ENCODE measurements at regions not wholly inside any gene's neighbourhood (a gene's known extent, or its start where the extent isn't known, plus 50 kb on each side); places are given as distances from the start of the nearest gene placed in this dataset.

DNA sequence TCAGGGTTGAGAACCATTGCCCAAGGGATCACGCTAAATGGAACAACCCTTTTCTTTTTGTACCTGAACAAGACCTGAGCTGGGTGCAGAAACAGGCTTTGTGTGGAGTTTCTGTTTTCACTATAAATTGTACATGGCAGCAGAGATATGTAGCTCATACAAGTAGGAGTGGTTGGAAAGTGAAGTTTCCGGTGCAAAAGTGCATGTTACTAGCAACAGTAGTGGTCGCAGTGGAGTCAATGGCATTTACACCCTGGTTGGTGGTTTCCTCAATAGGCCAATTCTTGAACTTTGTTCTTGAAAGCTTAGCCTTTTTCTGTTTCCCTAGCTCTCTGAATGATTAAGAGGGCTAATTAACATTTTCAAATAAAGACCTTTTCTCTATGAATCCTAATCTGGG, 170.7 kb downstream of the NEBL start:
- DNase-seq, result no peak

GRCh38 chr10:20714979-20715378, 182.1 kb downstream of the NEBL start:
- DNase-seq, result no peak

GRCh38 chr10:20714518-20714917, 182.6 kb downstream of the NEBL start:
- DNase-seq, result no peak

- no peak for DNase-seq
Observed at GRCh38 chr10:20713420-20713819, 183.7 kb downstream of the NEBL start.

DNA sequence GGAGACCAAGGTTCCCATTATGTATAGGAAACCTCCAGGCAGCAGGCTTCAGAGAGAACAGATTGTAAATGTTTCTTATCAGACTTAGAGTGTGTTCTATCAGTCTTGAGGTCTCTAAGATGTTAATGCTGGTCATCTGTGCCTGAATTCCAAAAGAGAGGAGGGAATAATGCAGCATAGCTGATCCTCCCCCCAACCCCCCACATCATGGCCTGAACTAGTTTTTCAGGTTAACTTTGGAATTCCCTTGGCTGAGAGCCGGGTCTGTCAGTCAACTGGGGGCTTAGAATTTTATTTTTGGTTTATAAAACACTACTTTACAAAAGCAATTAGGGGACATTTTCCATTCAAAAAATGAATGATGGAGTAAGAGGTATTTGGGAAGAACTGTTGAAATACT, 184.3 kb downstream of the NEBL start:
- DNase-seq, result no peak

GRCh38 chr10:20709708-20710107, 187.4 kb downstream of the NEBL start:
- DNase-seq, result no peak

DNA sequence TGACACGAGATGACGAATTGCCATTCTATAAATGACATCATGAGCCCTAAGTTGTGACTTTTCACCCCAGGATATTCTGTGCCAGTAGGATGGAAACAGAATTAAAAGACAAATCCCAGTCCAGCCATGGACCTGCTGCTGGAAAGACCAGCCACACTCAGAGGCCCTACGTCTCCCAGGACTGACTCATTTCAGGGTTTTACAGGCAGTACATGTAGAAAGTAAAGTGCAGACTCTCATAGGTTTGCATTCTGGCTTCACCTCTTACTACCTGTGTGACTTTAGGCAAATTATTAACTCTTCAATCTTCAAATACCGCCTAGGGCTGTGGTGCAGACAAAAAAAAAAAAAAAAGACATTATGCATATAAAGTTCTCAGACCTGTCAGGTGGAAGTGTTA, 188.8 kb downstream of the NEBL start:
- no peak for DNase-seq

GRCh38 chr10:20707251-20707650, 189.9 kb downstream of the NEBL start:
- DNase-seq, result no peak

DNA sequence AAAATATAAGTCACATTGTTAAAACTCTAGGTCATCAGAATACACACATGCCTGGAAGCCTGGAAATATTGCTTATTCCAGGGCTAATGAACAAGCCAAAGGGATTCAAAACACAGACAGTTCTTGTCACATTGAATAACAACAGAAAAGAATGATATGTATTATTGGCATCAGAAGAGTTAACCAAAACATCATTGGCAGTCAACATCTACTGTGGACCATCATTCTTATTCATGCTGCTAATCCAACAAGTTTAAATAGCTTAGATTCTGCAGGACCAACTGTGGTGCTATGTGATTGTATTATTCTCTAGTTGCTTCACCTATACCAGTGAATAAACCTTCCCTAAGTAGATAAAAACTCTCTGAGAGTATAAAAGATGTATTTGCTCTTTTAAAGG, 198.3 kb downstream of the NEBL start:
- no peak for DNase-seq

- DNase-seq, result no peak
Observed at GRCh38 chr10:20694296-20694695, 202.8 kb downstream of the NEBL start.

DNA sequence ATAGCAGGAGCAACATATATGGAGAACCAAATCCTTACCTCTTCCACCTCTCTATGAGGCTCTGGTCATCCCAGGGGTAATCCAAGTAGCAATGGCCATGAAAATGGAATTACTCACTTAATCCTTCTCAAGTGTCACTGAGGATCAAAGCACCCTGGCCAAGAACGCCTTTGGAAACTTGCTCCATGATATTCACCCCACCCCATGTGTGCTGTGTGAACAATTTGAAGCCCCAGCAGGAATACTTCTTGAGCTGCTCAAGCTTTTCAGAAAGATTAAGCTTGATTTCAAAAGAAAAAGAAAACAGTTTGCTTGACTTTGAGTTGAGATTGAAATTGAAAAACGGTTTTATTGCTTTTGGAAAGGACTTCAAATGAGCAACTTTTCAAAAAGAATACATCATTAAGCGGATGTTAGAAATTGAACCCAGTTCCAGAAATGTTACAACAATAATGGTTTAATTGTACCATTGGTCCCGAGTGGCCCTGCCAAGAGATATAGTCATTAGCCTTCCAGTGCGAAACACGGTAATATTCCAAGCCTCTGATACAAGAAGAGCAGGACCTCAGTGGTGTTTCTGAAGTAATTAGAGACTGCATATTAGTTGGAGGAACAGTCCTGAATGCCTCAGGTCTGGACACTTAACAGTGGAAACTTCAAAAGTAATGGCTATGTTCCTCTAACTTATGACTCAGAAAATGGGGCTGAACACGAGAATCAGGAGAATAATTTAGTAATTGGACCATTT, 208.1 kb downstream of the NEBL start:
- no peak for DNase-seq

GRCh38 chr10:20686015-20686635, 211.0 kb downstream of the NEBL start:
- no peak for DNase-seq

DNA sequence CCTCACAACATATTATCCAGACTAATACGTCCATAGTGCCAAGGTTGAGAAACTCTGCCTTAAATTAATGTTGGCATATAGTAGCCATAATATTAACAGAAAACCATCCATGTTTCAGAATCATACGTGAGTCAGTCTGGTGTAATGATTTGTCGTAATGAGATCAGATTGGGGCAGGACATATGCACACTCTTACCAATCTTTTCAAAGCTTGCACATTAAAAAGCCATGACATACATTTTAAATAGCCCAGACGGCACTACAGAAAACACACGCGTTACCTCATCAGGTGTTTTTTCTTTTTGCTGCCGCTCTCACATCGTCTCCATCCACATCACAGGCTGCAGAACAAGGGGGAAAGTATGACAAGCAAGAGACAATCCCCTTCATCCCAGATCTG, 211.6 kb downstream of the NEBL start:
- no peak for DNase-seq

GRCh38 chr10:20683345-20683744, 213.8 kb downstream of the NEBL start:
- DNase-seq, result no peak

DNA sequence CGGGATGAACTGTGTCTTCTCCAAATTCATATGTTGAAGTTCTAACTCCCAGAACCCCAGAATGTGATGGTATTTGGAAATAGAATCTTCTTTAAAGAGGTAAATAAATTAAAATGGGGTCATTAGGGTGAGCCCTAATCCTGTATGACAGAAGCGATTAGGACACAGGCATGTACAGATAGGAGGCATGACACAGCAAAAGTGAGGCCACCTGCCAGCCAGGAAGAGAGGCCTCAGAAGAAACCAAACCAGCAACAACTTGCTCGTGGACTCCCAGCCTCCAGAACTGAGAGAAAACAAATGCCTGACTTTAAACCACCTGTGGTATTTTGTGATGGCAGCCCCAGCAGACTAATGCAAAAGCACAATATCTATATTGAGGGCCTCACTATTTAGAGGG, 214.3 kb downstream of the NEBL start:
- no peak for DNase-seq

GRCh38 chr10:20677340-20677739, 219.8 kb downstream of the NEBL start:
- DNase-seq, result no peak

DNA sequence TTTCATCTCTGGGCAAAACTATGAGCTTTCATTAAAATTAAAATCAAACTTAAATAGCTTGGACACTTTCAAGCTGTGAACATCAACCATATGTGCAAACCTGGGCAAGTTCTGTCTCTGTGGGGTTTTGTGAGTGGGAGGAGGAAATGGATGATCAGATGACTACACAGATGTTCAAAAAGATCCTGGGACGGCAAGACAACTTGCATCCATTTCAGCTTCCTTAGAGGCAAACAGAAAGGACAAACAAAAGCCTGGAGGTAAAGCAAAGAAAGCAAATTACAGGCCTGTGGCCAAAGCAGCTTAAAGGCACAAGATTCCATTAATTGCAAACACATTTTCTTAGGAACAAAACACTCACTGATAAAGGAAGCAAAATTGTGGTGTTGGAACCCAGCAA, 222.2 kb downstream of the NEBL start:
- DNase-seq, result peak; percentile 24

DNA sequence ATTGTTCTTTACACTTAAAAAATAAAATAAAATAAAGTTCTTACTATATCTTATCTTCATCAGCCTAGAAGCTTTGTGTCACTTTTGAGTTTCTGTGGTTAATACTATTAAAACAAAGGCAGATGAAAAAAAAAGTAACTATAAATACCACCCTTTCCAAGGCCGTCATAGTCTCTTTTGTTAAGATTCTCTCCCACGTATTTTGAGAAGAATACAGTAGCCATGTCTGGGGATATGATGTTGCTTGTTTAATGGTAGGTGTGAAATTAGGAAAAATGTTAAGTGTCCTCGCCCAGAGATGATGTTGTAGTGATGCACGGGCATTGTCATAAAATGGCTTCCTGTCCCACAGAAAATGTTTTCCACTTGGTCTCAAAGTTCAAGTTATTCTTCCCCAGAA, 223.9 kb downstream of the NEBL start:
- no peak for DNase-seq

DNA sequence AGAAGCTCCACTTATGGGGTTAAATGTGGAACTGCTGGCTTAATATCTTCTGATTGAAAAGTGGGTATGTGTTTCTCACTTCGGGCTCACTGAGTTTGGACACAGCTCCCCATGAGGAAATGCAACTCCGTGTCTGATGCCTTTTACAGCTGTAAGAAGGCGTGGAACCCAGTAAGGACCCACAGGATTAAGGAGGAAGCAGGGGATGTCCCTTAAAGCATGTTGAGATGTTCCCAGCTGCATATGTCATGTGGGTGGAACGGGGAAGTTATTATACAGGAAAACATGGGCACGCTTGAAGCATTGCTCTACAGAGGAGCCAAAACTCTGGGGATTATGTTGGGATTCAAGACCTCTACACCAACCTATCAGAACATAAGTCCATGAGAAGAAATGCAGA, 224.4 kb downstream of the NEBL start:
- DNase-seq, result peak; percentile 37

DNA sequence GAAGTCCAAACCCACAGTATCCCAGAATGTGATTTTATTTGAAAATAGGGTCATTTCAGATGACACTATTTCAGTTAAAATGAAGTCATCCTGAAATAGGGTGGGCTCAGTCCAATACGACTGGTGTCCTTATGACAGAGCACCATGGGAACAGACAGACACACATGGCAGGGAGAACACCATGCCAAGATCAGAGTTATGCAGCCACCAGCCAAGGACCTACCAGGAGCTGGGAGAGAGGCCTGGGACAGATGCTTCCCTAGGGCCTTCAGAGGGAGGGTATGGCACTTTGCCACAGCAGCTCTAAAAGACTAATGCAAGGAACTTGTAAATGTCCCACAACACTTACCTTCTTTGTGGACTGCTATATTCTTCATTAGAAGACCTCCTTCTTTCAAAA, 226.5 kb downstream of the NEBL start:
- DNase-seq, result peak; percentile 39

- no peak for DNase-seq
Observed at GRCh38 chr10:20668985-20669384, 228.1 kb downstream of the NEBL start.

DNA sequence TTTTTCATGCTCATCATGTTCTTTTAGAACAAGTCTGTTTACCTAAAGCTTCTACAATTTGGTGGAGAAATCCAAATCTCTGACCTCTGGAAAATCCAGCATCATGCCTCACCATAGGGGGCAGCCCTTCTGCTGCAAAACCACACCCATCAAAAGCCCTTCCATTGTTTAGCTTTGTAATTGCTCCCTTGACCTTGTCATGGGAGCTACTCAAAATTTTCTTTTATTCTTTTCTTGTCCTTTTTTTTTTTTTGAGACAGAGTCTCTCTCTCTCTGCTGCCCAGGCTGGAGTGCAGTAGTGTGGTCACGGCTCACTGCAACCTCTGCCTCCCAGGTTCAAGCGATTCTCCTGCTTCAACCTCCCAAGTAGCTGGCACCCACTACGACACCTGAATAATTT, 234.4 kb downstream of the NEBL start:
- DNase-seq, result no peak

DNA sequence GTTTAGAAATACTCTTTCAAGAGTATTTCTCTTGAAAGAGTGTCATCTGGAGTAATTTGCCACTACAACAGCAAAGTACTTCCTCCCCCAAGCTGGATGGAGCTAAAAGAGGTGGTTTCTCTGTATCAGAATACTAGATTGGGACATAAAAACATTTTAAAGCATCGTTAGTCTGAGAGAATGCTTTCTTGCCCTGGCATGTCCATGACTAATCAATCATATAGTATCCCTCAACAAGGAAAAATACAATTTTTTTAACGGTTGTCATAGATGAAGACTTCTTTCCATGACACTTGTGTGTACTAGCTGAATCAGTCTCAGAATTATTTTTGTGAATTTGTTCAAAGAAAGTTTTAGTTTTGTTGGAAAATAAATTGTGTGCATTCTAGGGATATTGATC, 237.9 kb downstream of the NEBL start:
- no peak for DNase-seq

DNA sequence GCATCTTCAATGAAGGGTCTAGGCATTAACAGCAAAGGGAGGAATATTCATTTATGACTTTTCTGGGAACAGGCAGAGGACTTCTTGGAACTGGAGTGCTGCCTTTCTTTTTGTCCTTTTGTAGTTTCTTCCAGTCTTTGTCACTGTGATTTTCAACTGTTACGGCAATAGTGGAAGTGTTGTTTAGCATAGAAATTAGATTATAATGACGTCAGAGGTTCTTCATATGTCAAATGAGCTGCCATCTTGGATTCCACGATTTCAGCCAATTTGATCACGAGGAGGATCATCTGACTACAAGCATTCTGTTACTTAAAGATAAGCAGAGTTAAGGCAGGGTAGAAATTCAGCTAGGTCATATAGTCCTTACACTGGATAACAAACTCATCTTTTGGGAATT, 239.0 kb downstream of the NEBL start:
- DNase-seq, result no peak

- no peak for DNase-seq
Observed at GRCh38 chr10:20656886-20657285, 240.2 kb downstream of the NEBL start.
